Lower leg skin (tissue), 3 donors: ENCODE measurements at regions not wholly inside any gene's neighbourhood (a gene's known extent, or its start where the extent isn't known, plus 50 kb on each side); places are given as distances from the start of the nearest gene placed in this dataset.

Experiments
- CTCF ChIP-seq, 3 donors: fragments of 450-650 bp; IDR thresholded peaks; one replicate each; pipeline ENCODE4 v1.5.1; 2016; ENCODE audit warnings: antibody characterized with exemption in 3 of 3, mild to moderate bottlenecking in 3 of 3, moderate library complexity in 2 of 3
- POLR2A ChIP-seq, 2 donors: fragments of 450-650 bp; IDR thresholded peaks; one replicate each; pipeline ENCODE4 v1.6.1; 2016 to 2017; ENCODE audit warnings: antibody characterized with exemption in 2 of 2, mild to moderate bottlenecking in 1 of 2, moderate library complexity in 1 of 2

GRCh38 chr1:238639861-238640260 lies 746.5 kb upstream of the CHRM3 start:
- TF ChIP-seq CTCF (IDR thresholded peaks at IDR 0.05) (no peak), POLR2A (IDR thresholded peaks at IDR 0.05) (no peak)
